Panc1 (cell line): ENCODE measurements at regions not wholly inside any gene's neighbourhood (a gene's known extent, or its start where the extent isn't known, plus 50 kb on each side); places are given as distances from the start of the nearest gene placed in this dataset.

Source experiments
- ATAC-seq: fragments of 200-7000 bp; cut with Tn5 transposase; 2 replicates; pipeline ENCODE4 v1.9.1; 2020; ENCODE audit warnings: mild to moderate bottlenecking, moderate library complexity
- BruUV-seq: library from RNA; stranded (reverse); fragments of 400-500 nt; replicated peaks from 2 replicates; lab custom pipeline; 2021; lab: Mats Ljungman, UMichigan
- CTCF ChIA-PET: fragments of 300-600 bp; sonication (Branson Sonifier 250); formaldehyde crosslinking; loops from one replicate; lab custom pipeline; 2022; ENCODE audit warnings: antibody characterized with exemption; lab: Charles Lee
- POLR2A ChIA-PET: fragments of 300-600 bp; sonication (Branson Sonifier 250); formaldehyde crosslinking; loops from one replicate; lab custom pipeline; 2022; ENCODE audit warnings: antibody characterized with exemption; lab: Charles Lee
- DNase-seq: peaks from one replicate; pipeline ENCODE4 v3.0.0-alpha.2; 2010; ENCODE audit warnings: low read depth, low spot score
- H3K27ac ChIP-seq: 2 replicates; pipeline ENCODE4 v1.5.1; 2011; ENCODE audit warnings: mild to moderate bottlenecking, low read length, inconsistent platforms
- H3K27me3 ChIP-seq: fragments of 200-500 bp; sonication (Bioruptor generic); 2 replicates; pipeline ENCODE4 v1.6.0; 2014; ENCODE audit warnings: low read length, inconsistent platforms; ENCODE audit not compliant: control insufficient read depth, insufficient read depth
- H3K36me3 ChIP-seq: fragments of 200-500 bp; sonication (Bioruptor generic); 2 replicates; pipeline ENCODE4 v1.5.1; 2014; ENCODE audit warnings: inconsistent platforms, mild to moderate bottlenecking, low read length, moderate library complexity; ENCODE audit not compliant: control insufficient read depth, insufficient read depth
- H3K4me1 ChIP-seq: 2 replicates; pipeline ENCODE4 v1.5.1; 2011; ENCODE audit warnings: inconsistent platforms, mild to moderate bottlenecking, low read length, moderate library complexity; ENCODE audit not compliant: control insufficient read depth, insufficient read depth
- H3K4me3 ChIP-seq, 2 experiments: 2 replicates each; pipeline ENCODE4 v1.5.1; 2011 to 2012; ENCODE audit warnings: low read depth in 2 of 2, low read length in 2 of 2, mild to moderate bottlenecking in 2 of 2, inconsistent platforms in 1 of 2, moderate library complexity in 1 of 2
- H3K9me3 ChIP-seq: fragments of 200-500 bp; sonication (Bioruptor generic); 2 replicates; pipeline ENCODE4 v1.5.1; 2014; ENCODE audit warnings: low read depth, mild to moderate bottlenecking, inconsistent platforms, low read length, moderate library complexity; ENCODE audit not compliant: control insufficient read depth, insufficient read depth
- CTCF ChIP-seq: fragments of 450-650 bp; IDR thresholded peaks from 2 replicates; pipeline ENCODE4 v1.5.1; 2017; ENCODE audit warnings: mild to moderate bottlenecking
- POLR2AphosphoS5 ChIP-seq: IDR thresholded peaks from 2 replicates; pipeline ENCODE4 v1.6.1; 2012; ENCODE audit warnings: mild to moderate bottlenecking, low read depth, low read length, moderate library complexity
- REST ChIP-seq, 2 experiments: IDR thresholded peaks; 2 replicates each; pipeline ENCODE4 v1.6.1; 2011 to 2012; ENCODE audit warnings: low read depth in 2 of 2, control low read depth in 1 of 2, low read length in 1 of 2, mild to moderate bottlenecking in 1 of 2, moderate library complexity in 1 of 2; ENCODE audit not compliant: insufficient read depth in 1 of 2
- SIN3A ChIP-seq: IDR thresholded peaks from 2 replicates; pipeline ENCODE4 v1.6.1; 2012; ENCODE audit warnings: low read depth, mild to moderate bottlenecking, low read length, moderate library complexity, borderline replicate concordance; ENCODE audit not compliant: insufficient read depth
- TCF7L2 ChIP-seq: IDR thresholded peaks from 2 replicates; pipeline ENCODE4 v1.6.1; 2011; ENCODE audit warnings: mild to moderate bottlenecking, low read depth, low read length, inconsistent platforms
- in situ Hi-C: cut with HindIII; loops from 2 replicates; pipeline ENCODE4 v1.10.0; 2016; ENCODE audit warnings: low sequenced_read_pairs, low pct_unique_long_range_greater_than_20kb
- intact Hi-C: fragments of 100-400 bp; cut with micrococcal nuclease; formaldehyde crosslinking; loops from one replicate; pipeline ENCODE4 v1.10.0; 2022; ENCODE audit not compliant: unreplicated experiment

- Histone ChIP-seq H3K36me3 (no peaks in the 10 kb centered on the region), H3K4me1 (no peaks in the 10 kb centered on the region), H3K4me3 (no peak overlapping the region), H3K9me3 (no peaks in the 10 kb centered on the region), H3K27ac (no peak overlapping the region), H3K27me3 (peaks cover 2% of the 10 kb centered on the region; the same call in 1 of the 2 replicates)
- in situ Hi-C loops (no loop called here), intact Hi-C loops (no loop called here)
- POLR2A ChIA-PET, result no interaction called here
- no peak for DNase-seq
- no peak for TF ChIP-seq TCF7L2
- no peak for TF ChIP-seq REST (IDR thresholded peaks at IDR 0.05; ENCODE audit: insufficient read depth in 1 of 2, low read depth in 2 of 2, low read length in 1 of 2)
- TF ChIP-seq CTCF, result no peak
- TF ChIP-seq SIN3A, result no peak
- no peak for TF ChIP-seq POLR2AphosphoS5
- ATAC-seq, result no peak
- CTCF ChIA-PET, result no interaction called here
- no TSS peak for BruUV-seq
These were observed 121.9 kb upstream of the SPACA7 start for GRCh38 chr13:112254061-112254818.

- DNase-seq, result no peak
- in situ Hi-C loops, result no loop called here
- intact Hi-C loops, result no loop called here
- no TSS peak for BruUV-seq
- TF ChIP-seq CTCF (no peak), TCF7L2 (no peak), REST (IDR thresholded peaks at IDR 0.05; ENCODE audit: insufficient read depth in 1 of 2, low read depth in 2 of 2, low read length in 1 of 2) (no peak), SIN3A (no peak), POLR2AphosphoS5 (no peak)
- POLR2A ChIA-PET, result no interaction called here
- no peak for ATAC-seq
- Histone ChIP-seq H3K9me3 (no peaks in the 10 kb centered on the region), H3K27me3 (peaks cover 2% of the 10 kb centered on the region; the same call in 1 of the 2 replicates), H3K4me1 (no peaks in the 10 kb centered on the region), H3K36me3 (no peaks in the 10 kb centered on the region), H3K27ac (no peak overlapping the region), H3K4me3 (no peak overlapping the region)
- CTCF ChIA-PET, result no interaction called here
These were observed 121.3 kb upstream of the SPACA7 start for GRCh38 chr13:112254900-112255299.
